GM12875 (cell line): ENCODE measurements at regions not wholly inside any gene's neighbourhood (a gene's known extent, or its start where the extent isn't known, plus 50 kb on each side); places are given as distances from the start of the nearest gene placed in this dataset.

Experiments used
- H3K4me3 ChIP-seq: one replicate; pipeline ENCODE4 v1.5.1; 2011; ENCODE audit warnings: low read depth, low read length, control low read depth
- CTCF ChIP-seq: IDR thresholded peaks from 2 replicates; pipeline ENCODE4 v1.5.1; 2011; ENCODE audit warnings: low read depth, mild to moderate bottlenecking, control low read depth, inconsistent platforms, low read length, moderate library complexity, borderline replicate concordance; ENCODE audit not compliant: insufficient read depth

DNA sequence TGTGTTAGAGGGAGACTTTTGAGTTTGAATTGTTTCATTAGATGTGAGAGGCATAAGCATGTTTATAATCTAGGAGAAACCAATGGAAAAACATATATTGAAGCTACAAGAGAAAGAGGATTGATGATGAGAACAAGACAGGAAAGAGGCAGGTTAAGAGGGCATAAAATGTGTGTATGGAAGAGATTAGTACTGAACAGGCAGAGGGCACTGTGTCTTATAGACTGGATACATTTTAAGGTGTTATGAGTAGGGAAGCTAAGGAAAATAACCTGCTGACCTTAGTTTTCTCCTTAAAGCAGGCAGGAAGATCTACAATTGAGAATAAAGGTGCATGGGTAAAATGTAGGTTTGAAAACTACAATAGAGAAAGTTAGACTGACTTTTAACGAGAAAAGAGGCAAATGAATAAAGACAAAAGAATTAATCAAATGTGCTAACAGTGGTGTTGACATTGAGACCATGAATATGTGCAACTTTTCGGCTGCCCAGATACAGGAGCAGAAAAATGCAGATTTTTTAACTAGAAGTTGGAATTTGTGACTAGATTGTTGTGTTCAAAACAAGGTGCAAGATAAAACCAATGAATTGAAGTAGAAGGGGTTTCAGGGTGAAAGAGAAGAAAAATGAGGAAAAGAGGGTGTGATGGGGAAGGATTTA is 846.3 kb downstream of the HACE1 start:
- TF ChIP-seq CTCF = no peak
- no peak overlapping the region for H3K4me3 ChIP-seq

DNA sequence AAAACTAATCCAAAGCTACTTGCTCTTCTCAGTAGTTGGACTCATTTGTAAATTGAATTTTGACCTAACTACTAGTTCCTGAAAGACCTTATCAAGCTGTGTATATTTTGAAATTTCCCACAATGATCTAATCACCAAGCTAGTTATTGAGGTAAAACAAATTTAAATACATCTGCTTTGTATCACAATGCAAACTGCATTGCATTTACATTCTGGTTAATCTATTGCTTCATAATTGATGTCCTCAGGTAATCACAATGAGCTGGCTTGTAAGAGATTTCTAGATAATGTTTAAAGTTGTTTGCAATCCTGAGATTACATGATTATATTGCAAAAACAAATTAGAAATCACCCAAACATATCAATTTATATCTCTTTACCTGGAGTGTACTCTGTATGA is 848.8 kb downstream of the HACE1 start:
- H3K4me3 ChIP-seq = no peak overlapping the region
- no peak for TF ChIP-seq CTCF

DNA sequence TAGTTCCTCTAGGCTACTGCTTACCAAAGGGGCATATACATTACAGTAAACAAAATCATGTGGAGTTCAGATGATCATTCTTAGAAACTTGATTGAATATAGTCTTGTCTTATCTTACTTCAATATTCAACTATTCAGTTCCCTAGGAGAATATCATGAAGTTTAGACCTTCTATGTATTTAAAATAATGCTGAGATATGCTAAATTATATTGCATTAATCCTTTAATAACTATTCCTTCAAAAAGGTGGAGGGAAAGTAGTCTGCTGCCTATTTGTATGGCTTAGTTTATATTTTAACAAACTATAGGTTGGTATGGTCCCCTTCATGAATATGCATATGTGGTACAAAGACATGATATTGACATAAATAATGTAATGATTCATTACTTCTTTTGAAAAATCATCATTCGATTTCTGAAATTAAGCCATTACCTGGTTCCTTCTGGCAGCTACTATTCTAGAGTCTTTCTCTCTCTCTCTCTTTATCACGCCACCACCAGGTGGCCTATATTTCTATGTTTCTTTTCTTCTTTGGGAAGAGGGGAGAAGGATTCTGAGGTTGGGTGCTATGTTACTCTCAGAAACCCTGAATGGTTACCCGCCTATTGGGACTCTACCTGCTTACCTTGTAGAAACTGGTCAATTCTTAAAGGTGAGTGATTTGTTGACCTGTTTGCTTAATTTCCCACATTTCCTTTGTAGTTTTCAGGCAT is 855.8 kb downstream of the HACE1 start:
- H3K4me3 ChIP-seq = no peak overlapping the region
- TF ChIP-seq CTCF = no peak

GRCh38 chr6:103995571-103995970 is 864.1 kb downstream of the HACE1 start:
- no peak for TF ChIP-seq CTCF
- H3K4me3 ChIP-seq = no peak overlapping the region

GRCh38 chr6:103983860-103984259 is 875.9 kb downstream of the HACE1 start:
- no peak for TF ChIP-seq CTCF
- no peak overlapping the region for H3K4me3 ChIP-seq

DNA sequence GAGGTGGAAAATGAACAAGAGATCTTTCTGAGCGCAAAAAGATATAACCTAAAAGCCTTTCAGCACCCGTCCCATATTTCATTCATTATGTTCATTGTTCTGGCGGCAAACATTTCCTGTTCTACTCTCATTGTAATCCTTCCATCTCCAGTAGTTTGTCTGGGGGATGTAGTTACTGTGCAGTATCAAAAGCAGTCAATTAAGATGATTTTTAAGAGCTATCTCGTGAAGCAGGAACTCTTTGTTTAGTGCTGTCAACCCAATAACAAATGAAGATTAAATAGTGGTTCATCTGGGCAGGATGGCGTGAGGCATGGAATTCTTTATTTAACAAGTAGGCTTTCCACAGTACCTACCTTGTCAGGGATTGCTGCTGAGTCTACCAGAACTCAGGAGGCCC is 876.7 kb downstream of the HACE1 start:
- H3K4me3 ChIP-seq = no peak overlapping the region
- no peak for TF ChIP-seq CTCF

DNA sequence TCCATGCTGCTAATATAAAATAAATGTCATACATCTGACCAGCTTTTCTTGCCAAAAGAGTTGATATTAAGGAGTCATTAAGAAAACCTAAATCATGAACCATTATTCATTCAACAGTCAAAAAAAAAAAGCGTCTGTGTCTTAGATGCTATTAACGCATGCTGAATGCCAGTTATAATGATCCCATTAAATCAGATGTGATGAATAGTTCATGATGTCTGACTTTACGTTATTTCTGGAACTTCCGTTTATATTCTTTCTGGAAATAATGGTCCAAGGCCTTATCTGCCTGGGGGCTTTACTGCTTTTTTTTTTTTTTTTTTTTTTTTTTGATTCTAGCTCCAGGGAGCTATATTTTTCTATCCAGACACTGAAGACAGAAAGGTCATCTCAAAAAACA is 877.1 kb downstream of the HACE1 start:
- no peak for TF ChIP-seq CTCF
- H3K4me3 ChIP-seq = no peak overlapping the region
